Umbilical cord (tissue), 1 donor: ENCODE measurements at regions not wholly inside any gene's neighbourhood (a gene's known extent, or its start where the extent isn't known, plus 50 kb on each side); places are given as distances from the start of the nearest gene placed in this dataset.

Experiments
- DNase-seq: peaks from one replicate; pipeline ENCODE4 v3.0.0-alpha.2; 2015; ENCODE audit warnings: low spot score

DNA sequence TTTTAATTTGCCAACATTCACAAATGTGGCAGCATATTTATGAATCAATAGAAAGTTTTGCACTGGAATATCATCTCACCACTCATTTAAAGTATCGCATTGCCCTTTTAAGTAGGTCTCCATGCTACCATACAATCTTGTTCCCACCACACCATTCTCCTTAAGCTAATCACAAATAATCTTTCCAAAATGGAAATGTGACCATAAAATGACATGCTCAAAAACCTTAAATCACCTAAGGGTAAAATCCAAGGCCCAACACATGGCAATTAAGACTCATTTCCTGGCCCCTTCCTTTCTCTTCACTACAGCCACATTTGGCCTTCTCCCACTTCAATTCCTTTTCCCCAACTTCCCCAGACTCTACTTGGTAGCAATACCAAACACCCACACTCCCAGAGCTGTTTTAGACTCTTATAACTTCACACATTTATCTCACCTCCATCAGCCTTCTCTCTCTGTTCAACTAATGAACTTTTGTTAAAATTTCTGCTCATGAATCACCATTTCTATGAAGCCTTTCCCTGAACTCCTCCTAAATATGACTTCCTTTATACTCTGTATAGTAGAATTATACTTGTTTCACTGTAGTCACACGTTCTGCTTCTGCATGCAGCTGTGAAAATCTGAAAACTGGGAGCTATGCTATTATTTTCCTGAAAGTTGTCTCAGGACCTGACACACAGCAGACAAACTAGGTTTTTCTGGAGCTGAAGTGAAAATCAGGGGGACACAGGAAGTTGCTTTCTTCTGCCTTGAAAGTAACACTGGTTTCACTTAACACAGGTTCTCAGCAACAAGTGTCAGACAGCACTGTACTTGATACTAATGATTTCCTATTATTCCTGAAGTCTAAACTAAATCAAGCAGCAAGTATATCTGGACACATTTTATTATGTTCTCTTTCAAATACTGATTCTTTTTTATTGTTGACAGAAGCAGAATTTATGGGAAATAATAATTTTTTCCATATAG lies 303.9 kb downstream of the ZEB2 start:
- DNase-seq, result no peak

DNA sequence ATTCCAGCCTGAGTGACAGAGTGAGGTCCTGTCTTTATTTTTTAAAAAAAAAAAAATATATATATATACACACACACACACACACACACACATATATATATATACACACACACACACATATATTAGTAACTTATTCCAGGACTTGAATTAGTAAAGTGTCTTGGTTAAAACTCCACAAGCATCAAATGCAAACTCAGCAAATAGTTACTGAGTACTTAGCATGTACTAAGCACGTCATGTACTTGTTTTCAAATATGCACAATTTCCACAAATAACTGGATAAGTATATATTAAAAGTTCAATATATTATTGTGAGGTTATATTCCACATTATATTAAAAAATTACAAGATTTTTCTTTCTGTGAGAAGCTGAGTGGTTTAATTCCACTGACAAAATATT lies 304.7 kb downstream of the ZEB2 start:
- DNase-seq, result no peak

DNA sequence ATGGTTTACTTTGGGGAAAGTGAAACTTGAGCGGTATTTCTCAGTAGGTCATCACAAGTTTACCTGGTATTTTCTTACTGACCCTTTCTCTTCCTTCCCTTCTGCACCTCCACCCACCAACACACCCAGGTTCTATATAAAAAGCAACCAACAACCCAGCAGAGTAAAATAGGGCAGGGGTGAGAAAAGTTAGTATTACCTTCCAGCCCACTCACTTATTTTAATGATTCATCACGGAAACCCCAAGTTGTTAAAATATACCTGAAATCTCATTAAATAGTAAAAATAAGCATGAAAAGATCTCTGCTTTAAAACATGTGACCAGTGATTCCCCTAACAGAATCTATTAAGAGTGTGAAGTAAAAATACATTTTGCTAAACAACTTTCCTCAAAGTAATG lies 306.1 kb downstream of the ZEB2 start:
- no peak for DNase-seq

DNA sequence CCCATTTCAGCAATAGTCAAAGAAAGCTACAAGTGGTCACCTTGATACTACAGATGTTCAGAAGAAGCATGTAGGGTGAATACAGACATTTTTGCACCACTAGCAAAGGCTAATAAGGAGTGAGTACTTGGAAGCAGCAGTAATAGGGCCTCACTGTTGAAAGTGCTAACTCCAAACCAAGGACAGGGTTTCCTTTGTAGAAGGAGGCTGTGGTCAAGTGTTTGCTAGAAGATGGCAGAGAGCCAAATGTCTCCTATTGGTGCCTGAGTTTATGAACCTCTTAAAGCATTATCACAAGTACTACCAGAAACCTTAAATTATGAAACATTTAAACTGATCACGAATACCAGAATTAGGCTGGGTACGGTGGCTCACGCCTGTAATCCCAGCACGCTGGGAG lies 308.1 kb downstream of the ZEB2 start:
- DNase-seq, result no peak

DNA sequence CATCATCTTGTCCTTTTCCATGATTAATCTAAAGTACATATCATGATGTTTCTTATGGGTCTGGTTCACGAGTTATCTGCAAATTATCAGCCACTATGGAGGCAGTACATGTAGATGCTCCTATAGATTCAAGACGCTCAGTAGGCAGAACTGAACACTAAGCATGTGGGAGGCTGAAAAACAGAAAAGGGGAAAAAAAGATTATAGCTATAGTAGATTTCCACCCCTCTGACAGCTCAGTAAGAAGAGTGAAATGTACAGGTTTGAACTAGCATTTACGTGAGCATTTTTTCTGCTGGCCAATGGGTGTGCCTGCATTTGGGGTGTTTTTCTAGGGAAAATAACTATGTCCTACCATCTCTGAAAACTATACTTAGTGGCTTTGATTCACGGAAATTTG lies 308.9 kb downstream of the ZEB2 start:
- DNase-seq, result no peak

DNA sequence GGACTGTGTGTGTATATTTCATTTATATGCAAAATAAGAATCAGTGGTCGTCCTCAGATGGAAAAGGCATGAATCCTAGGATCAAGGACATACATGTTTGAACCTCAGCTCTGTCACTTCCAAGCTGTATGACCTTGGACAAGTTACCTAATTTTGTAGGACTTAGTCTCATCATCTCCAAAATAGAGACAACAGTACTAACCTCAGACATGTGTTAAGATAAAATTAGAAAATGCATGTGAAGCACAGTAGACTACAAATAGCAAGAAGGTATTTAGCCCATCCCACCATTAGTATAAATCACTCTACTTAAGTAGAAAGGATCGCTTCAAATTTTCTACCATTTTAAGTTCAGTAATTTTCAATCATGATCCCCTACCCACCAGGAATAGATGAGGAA lies 309.8 kb downstream of the ZEB2 start:
- DNase-seq, result no peak

DNA sequence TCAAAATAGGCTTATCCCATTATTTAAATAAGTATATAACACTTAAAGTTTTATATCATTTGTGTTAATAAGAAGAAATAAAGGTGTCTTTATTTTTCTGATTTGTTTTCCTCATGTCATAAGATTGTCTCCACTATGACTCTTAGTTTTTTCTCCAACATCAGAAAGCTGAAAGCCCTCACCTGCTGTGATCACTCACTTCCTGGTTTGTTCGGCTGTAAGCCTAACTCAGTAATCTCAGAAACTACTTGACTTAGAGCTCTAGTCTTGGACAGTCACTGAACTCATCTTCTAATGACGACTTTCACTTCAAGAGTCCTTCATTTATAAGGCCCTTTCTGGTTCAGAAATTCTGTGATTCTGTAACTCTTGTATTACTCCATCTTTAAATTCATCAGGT lies 311.0 kb downstream of the ZEB2 start:
- no peak for DNase-seq

DNA sequence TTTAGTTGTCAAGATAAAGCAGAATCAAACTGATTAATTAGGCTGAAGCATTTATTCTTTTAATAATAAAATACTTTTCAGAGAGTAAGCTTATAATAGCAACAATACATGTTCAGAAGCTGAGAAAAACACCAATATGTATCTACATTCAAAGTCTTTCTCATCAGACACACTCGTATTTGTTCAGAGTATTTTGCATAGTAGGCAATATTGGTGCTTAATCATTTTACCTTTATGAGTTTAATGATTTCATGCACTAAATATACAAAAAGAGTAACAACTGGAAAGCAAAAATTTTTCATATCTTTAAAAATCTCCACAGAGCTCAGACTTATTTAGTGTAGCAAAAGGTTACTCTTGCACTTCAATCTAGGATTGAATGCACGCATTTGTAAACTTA lies 313.9 kb downstream of the ZEB2 start:
- no peak for DNase-seq

DNA sequence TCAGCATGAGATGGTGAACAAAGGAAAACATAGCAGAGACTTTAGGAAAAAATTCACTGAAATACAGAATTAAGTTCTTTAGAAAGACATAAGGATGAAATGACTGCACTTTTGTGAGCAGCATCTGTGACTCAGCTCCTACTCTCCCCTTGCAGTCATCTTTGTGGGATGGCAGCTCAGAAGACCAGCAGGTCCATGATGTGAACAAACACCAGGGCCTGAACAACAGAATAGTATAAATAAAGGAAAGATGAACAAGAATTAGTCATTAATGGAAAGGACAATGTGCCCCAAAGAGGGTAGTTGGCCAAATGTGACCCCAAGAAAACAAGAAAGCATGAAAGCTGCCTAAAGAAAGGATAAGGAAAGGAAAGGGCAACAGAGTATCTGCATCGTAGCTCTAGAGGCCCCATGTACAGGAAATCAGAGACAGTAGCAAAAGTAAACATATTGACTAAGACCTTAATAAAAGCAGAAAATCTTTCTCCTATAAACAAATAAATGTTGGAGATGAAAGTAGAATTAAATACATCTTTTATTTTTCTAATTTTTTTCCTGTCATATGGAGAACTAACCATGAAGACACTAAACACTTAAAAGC lies 318.0 kb downstream of the ZEB2 start:
- no peak for DNase-seq

DNA sequence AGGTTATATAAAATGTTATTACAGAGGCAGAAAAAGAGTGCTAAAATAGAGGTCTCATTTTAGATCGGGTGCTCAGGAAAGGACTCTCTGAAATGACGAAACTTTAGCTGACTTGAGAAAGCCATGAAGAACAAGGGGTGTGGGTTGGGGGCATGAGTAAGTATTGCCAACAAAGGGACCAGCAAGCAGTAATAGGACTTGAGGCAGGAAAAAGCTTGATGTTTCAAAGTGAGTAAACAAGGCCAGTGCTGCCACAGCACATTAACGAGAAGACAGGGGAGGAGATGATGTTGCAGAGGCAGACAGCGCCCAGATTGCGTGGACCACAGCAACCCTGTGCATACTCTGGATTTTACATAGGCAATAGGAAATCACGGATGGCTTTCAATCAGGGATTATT lies 318.8 kb downstream of the ZEB2 start:
- no peak for DNase-seq

DNA sequence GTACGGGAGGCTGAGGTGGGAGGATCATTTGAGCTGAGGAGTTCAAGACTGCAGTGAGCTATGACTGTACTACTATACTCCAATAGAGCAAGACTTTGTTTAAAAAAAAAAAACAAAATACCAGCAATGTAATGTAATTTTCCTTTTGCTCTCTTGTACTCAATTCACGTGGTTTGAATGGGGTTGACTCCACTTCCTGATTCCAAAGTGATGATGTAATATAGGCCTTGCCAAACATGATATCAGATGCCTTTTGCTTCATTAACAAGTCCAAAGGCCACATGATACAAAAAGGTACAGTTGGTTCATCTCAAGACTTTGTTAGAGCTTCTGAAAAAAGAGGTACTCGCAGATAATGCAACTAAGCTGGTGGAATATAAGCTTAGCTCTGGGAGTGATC lies 321.8 kb downstream of the ZEB2 start:
- no peak for DNase-seq

DNA sequence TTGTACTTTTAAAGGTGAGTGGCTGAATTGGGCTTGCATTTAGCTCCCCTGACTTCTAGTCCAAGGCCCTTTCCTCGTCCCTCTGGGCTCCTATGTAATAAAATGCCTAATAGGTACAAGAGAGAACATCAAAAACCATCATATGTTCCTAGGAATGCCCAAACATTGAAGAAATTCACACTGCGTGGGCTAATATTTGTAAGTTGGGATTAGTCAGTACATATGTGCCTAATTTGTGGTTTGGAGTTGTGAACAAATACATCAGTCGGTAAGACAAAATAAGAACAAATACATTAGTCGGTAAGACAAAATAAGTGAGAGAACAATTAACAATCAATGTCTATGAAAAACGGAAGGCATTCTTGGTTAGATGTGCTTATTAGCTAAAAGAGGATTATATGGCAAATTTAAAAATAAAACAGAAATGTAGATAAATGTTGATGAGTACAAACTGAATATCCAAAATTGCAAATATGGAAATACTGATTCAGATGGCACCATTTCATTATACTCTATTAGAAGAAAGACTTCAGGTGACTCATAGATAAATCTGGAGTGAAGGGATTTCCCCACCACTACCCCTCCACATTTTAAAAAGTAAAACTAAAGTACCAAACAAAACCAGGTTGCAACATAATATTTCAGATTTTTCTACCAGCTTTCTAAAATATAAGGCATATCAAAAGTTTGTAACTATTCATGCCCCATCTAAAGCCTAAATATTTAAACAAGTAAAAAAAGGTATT lies 325.4 kb downstream of the ZEB2 start:
- DNase-seq, result no peak

DNA sequence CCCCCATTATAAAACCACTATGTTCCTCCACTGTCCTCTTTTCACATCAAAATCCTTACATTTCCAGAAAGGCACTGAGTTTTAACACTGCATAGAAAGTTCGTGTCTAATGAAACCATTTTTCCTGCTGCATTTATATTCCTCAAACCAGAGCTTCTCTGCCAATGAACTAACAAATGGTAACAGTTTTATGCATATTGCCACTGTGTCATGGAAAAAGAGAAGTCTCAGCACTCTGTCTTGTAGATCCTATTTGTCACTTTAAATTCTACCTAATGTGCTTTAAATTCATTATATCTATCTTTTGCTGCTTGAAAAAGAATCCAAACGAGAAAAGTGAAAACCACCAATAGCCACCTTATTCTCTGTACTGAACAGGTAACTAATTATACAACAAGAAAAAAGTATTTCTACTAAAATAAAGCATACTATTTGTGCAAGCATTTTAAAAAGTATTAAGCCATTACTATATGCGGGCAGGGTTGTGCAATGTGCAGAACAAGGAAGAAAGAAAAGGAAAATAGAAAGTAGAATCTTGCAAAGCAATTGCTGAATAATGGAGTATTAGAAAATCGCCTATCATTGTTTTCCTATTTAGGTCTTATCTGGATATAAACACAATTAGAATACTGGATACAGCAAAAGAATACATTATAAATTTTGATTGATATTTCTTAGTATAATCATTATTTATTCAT lies 328.9 kb downstream of the ZEB2 start:
- DNase-seq, result no peak

DNA sequence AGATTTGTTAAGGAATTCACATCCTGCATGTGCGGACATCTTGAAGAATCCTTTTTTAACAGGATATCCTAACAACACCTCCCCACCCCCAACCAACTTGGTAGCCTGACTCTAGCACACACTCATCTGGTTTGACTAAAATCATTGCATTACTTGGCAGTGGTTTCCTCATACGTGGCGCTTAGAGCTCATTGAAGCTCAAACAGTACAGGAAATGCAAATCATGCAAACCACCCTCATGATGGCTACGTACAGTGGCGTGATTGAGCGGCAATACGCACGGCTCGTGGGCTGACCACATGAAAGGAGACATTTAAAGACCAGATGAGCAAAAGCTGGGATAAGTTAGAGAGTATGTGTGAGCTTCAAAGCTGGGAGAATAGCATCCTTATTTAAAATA lies 336.2 kb downstream of the ZEB2 start:
- no peak for DNase-seq

DNA sequence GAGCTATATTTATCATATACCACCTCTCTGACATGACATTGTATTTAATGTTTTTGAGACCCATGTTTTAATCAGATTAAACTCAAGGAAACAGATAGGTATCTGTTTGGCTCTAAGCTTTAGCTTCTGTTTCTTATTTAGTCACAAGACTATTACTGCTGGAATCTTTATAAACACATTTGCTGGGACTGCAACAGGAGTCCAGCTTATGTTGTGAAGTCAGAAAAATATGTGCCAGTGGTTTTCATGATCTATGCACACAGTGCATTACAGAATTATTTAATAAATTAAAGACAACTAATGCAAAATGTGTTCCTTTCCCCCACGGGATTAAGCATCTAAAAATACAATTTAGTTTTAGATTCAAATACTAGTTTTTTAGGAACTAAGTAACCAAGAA lies 338.9 kb downstream of the ZEB2 start:
- no peak for DNase-seq

DNA sequence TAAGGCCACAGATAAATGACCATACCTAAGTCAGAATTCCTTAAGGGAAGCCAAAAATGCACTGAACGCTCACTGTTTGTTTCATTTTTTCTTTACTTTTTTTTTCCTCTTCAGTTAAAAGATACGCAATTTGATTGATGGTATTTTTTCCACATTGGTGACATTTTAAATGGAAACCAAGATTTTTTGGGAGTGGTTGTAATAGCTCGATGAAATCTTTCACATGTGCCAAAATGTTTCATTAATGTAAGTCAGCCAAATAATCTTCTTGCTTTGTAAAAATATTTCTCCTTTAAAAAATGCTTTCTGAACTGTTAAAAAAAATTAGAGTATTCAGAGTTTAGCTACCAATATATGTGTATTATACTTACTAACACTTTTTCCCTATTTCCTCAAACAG lies 339.8 kb downstream of the ZEB2 start:
- DNase-seq, result no peak

DNA sequence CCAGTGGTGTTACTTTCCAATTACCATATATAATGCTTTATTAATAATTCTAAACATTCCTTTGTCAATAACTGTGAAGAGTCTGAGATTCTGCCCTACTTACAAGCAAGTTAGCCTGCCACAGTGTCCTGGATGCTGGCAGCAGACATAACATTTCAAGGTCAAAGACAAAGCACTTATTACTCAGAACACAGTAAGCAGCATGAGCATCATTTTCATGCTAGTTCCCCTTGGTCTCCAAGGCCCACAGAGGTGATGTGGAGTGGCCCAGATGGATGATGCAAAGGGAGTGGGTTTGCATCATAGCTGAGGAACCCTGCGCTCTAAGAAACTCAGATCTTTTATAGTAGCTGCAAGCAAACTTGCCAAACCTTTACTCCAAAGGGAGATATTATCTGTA lies 349.7 kb downstream of the ZEB2 start:
- DNase-seq, result no peak

DNA sequence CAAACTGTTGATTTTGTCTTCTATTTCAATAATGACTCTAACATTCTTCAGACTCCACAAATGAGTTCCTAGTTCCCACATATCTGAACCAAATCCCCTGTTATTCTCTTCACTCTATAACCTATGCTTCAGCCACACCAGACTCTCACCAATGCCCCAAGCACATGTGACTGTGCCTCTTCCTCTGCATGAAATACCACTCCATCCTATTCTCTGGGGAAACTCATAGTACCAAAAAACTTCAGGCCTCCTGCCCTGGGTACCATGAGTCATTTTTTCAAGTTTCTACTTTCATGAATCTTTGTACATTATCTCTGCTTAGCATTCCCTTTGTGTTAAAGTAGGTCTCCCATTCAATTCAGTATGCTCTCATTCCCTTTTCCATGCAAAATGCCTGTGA lies 353.2 kb downstream of the ZEB2 start:
- no peak for DNase-seq

DNA sequence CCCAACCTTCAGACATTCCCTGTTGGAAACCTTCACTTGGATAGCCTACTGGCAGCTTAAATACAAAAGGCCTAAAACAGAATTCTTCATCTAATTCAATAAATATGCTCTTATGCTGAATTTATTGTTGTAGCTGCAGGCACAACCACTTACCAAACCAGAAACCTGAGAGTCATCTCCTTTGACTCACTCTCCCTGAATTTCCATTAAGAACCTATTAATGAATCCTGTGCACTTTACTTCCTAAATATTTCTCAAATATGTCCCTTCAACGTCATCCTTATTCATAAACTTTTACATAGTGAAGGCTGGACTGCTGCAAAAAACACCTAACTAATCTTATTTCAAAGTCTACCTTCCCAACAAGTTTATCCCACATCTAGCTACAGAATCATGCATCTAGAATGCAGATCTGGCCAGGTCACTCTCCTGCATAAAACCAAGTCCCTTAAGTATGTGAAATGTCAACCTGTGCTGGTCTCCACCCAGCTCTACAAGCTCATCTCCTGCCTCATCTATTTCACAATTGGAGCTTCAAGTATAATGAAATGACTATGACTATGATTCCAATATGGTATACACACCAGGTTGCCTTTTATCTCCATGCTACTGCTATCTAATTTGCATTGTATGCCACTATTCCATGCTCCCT lies 354.2 kb downstream of the ZEB2 start:
- DNase-seq, result no peak

DNA sequence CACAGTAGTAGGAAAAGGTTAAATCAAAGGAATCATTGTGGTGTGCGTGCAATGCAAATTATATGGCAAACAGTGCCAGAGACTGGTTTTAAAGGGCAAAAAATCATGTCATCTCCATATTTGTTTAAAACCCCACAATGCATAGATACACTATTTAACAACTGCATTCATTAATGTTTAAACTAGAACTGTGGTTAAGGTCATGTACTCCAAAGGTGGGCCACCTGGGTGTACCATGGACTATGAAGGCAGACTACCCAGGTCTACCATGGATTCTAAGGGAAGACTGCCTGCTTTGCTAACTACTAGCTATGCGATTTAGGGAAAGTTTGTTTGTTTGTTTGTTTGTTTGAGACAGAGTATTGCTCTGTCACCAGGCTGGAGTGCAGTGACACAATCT lies 356.3 kb downstream of the ZEB2 start:
- DNase-seq, result no peak

DNA sequence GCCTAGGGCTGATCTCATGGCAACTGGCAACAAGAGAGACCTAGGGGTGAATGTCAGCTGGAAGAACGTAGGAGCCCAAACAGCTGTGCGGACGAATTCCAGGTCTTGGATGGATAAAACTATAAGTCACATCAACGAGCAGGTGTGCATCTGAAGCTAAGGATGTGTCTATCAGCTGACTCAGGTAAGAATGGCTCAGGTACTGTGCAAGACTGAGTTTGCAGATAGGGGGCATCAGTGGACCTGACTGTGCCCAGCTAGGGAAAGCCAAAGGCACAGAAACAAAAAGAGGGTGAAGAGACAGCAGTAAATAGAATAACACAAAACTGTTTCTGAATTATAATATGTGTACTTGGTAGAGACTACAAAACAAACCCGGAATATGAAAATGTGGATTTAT lies 357.3 kb downstream of the ZEB2 start:
- no peak for DNase-seq

DNA sequence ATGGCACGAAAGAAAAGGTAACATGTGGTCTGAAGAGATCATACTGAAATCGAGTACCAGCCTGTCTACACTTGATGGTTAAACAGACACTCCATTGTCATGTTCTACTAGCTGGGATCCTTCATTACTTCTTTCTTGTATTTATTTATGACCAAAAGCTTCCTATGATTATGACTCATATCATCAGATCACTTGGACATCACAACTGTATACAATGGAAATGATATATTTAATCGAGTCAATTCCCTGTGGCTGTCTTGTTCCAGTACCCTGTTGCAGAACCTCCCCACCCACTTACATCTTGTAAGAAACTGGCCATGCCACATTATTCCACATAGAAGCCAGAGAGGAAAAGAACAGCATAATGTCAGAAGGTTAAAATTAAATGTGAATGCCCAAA lies 358.9 kb downstream of the ZEB2 start:
- no peak for DNase-seq
